DMS 273 (cell line): ENCODE measurements at regions not wholly inside any gene's neighbourhood (a gene's known extent, or its start where the extent isn't known, plus 50 kb on each side); places are given as distances from the start of the nearest gene placed in this dataset.
"Not testable (repeated sequence)": the region's sequence is repeated elsewhere in the genome, so short reads cannot be mapped to it uniquely, and the experiment has no call there.

Source experiments
- DNase-seq: peaks from one replicate; lab custom pipeline; 2025; ENCODE audit not compliant: unreplicated experiment; lab: John Stamatoyannopoulos, UW

DNA sequence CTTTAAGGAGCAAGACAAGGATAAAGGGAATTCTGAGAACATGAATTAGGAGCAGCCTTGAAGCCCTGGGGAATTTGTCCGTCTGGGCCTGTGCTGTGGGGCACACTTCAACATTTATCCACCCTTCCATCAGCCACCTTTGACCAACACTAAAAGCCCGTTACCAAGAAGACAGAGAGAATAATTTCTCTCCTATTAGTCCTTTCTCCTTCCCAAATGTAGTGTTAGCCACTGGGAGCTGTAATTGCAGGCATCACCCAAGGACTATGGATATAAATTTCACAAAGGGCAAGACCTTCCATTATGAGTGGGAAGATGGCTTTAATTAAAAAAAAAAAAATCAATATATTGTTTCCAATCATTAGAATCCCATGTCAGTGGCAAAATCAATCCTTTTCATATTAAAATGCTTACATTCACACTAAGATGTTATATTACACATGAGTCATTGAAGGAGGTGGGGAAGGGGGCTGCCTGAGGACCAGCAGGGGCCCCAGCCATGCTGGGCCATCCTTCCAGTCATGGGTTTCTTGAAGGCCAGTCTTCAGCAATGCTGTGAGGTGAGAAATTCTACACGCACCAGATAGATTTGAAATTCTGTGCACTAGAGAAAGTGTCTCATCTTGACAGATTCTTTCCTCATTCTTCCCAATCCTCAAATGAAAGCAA, 292.5 kb upstream of the NRP1 start:
- no peak for DNase-seq

DNA sequence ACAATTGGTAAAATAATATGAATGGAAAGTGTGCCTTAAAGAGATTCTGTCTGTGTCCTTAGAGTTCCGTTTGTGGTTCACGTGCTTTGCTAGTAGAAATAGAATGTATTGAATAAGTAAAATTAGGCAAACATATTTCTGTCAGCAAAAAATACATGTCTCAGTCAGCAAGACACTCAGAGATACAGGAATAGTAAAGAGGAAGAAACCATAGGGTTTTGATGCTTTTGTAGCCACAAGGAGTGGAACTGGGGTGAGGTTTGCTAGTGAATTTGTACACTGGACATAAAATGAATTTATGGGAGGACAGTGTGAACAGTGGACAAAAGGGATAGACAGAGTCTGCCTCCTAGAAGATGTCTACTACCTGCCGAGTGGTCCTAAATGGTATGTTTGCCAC, 289.2 kb upstream of the NRP1 start:
- DNase-seq = no peak

DNA sequence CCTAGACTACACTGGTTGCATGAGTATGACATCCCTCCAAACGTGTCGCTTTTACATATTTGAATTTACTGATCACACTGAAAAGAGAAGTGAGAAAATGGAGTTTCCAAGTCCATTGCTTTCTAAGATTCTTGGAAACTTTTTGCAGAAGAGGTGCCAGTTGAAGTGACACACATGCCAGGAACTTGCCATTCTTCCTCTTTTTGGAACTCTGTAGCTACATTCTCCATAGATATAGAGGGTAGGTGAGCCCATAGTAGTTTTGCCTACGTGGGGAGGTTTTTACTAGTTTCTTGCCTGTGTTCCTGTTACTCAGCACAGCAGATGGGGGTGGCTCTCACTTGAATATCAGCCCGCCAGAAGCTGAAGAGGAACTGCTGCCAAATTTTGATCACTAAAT, 286.6 kb upstream of the NRP1 start:
- DNase-seq = no peak

DNA sequence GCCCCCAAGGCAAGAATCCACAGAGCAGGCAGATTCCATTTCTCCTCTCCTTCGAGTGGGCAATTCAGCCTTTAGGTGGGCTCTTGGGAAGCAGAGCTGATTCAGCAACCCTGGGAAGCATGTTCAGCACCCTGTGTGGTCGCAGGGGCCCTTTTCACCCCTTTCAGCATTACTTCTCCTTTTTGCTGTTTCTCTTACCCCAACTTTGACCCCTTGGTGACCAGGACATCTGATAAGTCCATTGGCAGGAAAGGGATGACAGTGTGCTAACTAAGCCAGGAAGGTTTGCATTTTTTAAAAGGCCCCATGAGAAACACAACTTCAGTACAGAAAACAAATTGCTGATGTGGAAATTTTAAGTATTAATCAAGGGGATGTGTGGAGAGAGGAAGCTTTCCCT, 283.7 kb upstream of the NRP1 start:
- DNase-seq = no peak

DNA sequence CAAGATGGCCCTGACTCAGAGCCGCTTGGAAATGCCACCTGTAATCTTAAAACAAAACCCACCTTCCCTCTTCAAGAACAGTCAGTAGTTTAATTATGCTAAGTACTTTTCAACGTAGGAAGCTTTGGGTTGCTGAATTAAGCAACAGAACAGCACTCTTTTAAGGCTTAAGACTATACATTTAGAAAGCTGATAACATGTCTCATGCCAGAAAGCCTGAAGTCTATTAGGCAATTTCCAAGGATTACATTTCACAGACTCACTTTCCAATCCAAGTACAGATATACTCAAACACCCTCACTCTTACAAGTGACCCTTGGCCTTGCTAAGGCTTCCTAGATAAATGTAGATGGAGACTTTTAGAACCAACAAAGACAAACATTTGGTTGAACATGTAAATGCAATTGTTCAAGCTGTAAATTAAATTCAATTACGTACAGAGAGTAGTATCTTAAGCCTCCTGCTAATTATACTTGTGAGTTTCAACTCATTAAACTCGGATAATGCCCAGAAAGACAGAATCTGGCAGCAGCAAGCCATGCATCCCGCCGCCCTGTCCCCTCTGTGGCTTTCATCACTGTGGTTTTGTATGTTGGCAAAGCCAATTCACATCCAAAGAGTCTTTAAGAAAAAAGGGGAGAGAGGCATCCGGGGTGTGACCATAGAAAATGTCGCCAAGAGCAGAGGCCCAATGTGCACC, 283.1 kb upstream of the NRP1 start:
- DNase-seq = no peak

DNA sequence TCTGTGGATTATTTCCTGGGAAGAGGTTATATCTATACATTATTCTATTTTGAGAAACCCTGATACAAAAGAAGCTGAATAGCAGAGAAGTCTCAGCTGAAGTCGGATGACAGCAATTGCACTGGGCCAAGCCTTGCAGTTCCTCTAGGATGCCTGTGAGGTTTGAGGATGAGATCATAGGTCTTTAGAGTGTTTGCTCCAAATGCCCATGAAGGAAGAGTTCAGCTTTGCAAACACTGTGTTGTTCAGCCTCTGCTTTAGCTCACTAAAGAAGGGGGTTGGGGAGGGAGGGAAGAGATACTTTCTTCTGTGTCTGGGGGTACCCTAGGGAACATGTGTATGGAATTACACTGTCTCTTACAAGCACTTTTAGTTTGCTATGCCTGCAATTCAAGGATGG, 282.5 kb upstream of the NRP1 start:
- DNase-seq = no peak

DNA sequence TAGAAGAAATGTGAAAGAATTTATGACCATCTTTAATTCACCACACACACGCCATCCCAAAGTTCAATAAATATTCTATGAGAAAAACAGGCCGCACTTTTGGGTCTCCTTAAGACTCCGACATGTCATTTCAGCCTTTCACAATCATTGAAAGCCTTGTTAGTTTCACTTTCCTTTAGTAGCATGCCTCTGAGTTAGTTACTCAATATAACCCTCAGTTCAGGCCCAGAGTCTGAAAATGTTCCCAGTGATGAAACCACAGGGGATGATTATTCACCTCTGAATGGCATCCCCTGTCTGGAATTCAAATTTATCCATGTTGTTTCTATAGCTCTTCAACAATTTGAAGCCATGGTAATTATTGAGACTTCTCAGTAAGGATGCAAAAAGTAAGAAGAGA, 278.1 kb upstream of the NRP1 start:
- DNase-seq = no peak

DNA sequence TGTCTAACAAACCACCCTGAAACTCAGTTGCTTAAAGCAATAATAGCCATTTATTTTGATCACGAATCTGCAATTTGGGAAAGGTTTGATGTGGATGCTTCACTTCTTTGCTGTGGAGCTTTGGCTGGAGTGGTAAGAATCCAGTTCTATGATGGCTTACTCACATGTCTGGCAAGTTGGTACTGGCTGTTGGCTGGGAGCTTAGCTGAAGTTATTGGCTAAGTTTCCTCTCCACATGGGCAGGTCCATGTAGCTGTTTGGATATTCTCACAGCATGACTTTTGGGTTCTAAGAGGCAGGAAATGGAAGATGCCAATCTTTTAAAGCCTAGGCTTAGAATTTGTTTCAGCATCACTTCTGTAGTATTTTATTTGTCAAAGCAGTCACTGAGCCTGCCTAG, 277.6 kb upstream of the NRP1 start:
- no peak for DNase-seq

DNA sequence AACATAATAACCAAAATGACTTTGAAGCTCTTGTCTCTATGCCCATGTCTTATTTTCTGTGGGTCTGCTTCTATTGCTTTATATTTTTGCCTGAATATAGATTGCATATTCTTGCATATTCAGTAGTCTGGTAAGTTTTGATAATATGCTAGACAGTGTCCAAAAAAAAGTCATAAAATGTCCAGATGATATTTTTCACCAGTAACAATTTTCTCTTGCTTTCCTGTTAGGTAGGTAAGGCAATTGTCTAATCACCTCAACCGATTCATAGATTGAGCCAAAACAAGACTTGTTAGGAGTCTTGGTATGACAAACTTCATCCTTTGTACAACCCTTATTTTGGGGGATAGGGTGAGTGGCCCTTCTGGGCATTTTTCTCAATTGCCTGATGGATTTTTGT, 277.0 kb upstream of the NRP1 start:
- no peak for DNase-seq

DNA sequence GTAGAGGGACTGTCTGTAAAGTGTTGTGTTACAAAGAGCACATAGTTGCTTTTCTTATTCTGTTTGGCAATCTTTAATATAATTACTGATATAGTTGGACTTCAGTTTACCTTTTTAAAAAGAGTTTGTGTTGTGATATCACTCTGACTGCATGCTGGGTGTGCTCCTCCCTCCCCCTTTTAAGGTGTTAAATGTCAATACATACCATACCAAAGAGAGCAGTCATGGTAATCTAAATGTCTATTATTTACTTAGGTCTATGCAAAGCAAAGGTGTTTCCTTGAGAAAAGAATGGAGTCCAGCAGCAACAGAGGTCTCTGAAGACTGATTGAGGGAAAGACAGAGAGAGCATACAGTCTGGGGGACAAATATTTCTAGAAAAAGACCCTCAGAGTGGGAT, 275.1 kb upstream of the NRP1 start:
- no peak for DNase-seq

DNA sequence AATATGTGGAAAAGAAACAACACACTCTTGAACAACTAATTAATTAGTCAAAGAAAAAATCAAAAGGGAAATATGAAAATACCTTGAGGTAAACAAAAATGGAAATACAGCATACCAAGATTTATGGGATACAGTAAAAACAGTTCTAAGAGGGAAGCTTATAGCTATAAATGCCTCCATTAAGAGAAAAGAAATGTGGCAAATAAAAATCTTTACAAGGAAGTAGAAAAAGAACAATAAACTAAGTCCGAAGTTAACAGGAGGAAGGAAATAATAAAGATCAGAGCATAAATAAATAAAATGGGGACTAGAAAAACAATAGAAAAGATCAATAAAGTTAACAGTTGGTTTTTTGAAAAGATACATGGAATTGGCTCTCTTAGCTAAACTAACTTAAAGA, 267.8 kb upstream of the NRP1 start:
- no peak for DNase-seq

DNA sequence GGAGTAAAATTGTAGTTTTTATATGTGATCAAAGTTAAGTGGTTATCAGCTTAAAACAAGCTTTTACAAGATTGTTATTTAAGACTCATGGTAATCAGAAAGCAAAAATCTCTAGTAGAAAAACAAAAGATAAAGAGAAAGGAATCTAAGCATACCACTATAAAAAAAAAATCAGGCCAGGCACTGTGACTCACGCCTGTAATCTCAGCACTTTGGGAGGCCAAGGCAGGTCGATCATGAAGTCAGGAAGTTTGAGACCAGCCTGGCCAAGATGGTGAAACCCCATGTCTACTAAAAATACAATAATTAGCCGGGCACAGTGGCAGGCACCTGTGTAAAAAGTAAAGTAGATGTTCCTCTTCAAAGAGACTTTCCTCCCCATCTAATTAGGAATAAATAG, 265.9 kb upstream of the NRP1 start:
- no peak for DNase-seq

DNA sequence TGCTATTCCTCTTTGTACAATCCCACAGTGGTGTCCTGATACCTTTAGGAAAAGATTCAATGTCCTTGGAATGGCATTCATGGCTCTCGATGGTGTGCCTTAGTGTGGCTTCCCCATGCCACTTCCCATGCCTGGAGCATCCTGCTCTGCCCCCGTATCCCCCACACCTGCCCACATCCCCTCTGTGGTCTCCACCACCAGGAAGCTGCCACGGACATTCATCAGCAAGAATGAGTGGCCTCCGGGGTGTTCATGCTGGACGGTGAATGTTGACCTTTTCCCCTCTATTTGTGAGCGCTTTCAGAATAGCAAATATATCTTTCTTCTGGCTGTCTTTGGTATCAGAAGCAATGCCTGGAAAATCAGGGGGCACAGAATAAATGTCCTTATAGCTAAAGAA, 262.0 kb upstream of the NRP1 start:
- DNase-seq = no peak

DNA sequence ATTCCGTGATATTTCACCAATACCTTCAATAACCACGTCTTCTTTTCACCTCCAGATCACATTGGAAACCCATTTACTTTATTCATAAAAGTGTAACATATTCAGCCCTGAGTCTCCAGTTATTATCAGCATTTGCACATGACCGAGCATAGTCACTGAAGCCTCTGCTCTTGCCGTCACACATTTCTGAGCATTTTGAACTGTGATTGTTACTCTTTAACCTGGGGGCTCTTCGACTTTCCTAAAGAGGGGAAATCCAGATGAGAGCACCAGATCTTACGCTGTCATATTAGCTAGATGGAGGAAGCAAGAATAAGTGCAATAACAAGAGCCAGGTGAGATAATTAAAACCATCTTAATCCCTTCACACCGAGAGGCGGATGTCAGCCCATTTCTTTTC, 260.0 kb upstream of the NRP1 start:
- no peak for DNase-seq

DNA sequence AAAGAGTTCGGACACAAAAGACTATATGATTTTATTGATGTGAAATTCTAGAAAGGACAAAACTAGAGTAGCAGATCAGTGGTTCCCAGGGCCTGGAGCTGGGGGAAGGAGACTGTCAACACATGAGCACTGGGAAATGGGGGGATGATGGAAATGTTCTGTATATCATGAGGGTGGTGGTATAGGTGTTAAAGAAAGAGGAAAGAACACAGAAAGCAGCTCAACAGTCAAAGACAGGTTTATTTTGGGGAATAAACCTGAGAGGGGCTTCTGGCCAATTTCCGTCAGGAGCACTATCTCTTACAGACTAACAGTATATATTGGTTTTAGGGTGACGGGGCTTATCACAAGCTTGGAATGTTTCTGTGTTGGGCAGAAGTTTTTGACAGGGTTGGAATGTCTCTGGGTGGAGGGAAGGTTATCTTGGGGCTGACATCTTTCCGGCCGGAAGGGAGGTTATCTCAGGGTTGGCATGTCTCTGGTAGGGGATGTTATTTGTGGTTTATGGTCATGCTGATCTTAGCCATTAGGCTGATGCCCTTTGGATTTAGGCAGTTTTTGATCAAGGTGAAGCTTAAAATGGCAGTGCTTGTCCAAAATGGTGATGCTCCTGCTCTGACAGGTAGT, 254.6 kb upstream of the NRP1 start:
- DNase-seq = no peak

DNA sequence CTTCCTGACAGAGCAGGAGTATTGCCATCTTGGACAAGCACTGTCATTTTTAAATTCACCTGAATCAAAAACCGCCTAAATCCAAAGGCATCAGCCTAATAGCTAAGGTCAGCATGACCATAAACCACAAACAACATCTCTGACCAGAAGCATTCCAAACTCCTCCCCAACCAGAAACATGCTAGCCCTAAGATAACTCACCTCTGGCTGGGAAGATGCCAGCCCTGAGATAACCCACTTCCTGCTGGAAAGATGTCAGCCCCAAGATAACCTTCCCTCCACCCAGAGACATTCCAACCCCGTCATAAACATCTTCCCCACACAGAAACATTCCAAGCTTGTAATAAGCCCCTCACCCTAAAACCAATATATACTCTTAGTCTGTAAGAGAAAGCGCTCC, 250.1 kb upstream of the NRP1 start:
- DNase-seq = not testable (repeated sequence)

DNA sequence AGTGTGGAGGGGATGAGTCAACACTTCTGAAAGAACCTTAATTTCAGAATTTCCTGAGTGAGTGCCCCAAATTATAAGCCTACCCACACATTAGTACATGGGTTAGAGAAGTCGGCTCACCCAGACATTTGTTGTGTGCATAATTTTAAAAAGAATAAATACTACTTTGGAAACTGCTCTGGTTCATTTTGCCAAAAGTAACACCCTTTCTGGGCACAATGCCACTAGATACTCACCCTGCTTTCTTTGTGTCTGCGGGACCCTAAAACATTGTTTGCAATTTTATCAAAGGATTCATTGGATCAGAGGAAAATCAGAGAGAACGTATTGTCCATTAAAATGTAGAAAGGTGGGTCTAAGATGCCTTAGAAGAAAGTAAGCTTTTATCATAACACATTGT, 245.5 kb upstream of the NRP1 start:
- no peak for DNase-seq

DNA sequence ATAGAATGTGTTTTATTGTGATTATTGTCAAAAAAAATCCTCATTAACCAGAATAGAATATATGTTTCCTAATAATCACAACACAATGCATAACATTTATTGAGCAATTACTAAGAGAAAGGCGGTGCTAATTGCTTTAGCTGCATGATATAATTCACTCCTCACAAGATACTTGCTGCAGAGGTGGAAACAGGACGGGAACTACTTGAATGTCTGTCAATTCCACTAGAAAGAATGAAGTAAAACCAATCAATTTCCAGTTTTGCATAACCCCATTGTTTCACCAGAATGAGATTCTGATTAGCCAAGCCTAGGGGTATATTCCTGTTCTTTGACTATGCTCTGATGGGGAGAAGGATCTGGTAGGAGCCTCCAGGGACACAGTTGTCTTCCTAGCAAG, 239.1 kb upstream of the NRP1 start:
- no peak for DNase-seq

DNA sequence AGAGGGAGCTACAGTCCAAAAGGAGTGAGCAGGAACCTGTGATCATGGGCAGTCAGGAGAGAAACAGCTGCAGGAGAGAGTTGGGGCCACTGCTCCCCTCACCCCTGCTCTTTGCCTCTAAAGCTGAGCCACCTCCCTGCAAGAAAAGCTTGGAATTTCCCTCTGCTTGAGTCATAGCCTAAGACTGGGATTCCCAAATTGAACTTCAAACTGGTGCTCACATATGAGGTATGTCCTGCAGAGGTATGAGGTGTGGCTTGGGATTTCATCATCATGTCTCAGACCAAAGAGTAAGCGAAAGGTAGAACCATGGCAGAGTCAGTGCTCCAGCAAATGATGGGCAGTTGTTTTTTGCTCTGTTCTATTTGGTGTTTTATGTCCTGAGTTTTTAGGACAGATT, 237.1 kb upstream of the NRP1 start:
- no peak for DNase-seq

DNA sequence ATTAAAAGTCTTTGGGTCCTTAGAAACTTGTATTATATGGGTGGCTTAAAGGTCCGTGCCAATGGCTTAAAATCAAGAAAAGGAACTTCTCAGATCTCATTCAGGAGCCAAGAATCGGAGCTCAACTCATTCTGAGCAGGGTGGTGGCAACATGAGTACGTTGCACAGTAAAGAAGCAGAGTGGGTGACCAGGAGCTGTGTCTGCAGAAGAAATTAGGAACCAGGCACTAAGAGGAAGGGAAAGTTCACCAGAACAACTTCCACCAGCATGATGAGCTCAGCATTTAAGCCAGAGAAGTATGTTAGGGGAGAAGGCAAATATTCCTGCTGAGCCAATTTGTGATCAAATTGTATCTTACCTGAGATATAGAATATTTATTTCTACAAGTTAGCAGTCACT, 236.0 kb upstream of the NRP1 start:
- no peak for DNase-seq

DNA sequence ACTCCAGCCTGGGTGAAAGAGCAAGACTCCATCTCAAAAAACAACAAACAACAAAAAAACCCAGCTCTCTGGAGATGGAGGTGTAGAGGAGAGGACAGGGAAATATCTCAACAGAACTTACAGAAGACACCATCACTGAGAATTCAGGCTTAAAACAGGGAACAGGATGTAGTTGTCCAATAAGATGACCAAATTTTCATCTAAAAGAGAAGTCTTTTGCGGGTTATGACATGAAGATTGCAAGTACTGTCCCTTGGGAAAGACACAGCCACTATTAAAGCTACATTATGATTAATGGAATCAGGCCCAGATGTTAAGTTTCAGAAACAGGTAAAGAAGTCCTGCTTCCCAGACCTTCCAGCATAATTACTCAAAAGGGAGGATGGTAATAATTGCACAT, 235.2 kb upstream of the NRP1 start:
- DNase-seq = no peak

DNA sequence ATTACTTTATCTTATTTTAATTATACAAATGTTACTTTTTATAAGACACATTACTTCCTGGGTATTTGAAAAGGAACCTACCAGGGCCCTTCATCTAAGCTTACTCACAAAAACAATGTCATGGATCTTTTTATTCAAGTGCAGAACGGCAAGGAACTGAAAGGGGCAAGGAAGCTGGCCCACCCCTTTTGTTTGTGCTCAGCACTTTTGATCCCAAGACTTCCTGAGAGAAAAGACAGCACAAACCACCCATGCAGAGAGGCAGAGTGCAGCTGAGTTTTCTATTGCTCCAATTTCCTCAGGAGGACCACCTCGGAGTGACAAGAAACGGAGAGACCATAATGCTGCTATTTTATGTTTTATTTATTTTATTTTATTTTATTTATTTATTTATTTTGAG, 232.0 kb upstream of the NRP1 start:
- no peak for DNase-seq

DNA sequence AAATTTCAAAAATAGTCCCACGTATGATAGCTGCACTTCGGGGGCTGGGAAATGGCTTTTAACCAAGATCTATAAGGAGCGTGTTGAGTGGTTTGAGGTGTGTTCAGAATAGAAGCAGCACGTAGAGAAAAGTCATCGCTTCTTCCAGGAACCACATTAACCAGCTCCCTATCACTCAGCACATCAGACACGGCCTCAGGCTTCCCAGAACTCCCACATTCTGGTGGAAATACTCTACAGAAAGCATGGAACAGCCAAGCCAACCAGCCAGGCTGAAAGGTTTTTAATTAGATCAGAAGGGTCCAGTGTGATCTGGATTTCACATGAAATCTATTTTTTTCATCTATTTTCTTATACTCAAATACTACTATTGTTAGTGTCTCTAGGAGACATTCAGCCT, 231.5 kb upstream of the NRP1 start:
- DNase-seq = no peak
